ENCODE measurements at regions not wholly inside any gene's neighbourhood (a gene's known extent, or its start where the extent isn't known, plus 50 kb on each side); places are given as distances from the start of the nearest gene placed in this dataset.
A peak's percentile ranks its signal among the peaks of the same experiment; 100 is the strongest.

DNA sequence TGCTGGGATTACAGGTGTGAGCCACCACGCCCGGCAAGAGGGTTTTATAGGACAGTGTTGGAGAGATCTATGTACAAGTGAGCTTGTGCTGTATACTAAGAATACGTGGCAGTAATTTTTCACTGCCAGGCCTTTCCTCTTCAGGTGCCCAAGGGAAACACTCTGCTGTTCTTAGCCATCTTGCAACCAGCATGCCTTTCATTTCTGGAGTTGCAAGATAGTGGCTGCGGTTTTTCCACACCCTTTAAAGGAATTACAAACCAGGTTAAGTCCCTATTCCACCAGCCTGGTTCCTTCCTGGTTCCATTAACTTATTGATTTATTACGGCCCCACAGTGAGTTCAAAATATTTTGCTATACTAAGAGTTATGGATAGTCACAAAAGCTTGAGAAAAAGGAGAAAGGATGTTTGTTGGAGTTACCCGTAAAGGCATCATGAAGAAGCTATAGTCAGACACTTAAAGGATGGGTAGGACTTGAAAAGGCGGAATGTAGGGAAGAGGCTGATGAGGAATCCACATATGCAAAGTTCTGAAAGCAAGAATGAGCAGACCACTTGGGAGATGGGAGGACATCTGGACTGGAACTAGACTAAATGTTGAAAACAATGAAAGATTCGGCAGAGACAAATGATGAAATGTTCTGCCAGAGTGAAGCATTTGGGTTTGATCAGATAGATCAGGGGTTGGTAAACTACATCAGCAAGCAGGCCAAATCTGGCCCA, 61.4 kb upstream of the ASIP start:
- POLR2A ChIA-PET = no interaction called here
- intact Hi-C loops (cut with micrococcal nuclease) = no loop called here
- H3K9me3 Mint-ChIP-seq (ENCODE audit: unreplicated experiment) = no peaks in the 10 kb centered on the region
- peaks cover 12% of the 10 kb centered on the region for H3K4me1 Mint-ChIP-seq (ENCODE audit: insufficient read depth, unreplicated experiment)
- CTCF ChIA-PET = interaction anchor here (0.6 to 6.0 kb wide), 2 partner anchors 11 to 81 kb away, joined by 5 to 35 read pairs; no protein-coding TSS in a partner anchor
- no peak for TF ChIP-seq CTCF (IDR thresholded peaks at IDR 0.05; ENCODE audit: unreplicated experiment)
- H3K4me3 Mint-ChIP-seq (ENCODE audit: unreplicated experiment) = no peak overlapping the region
- no peak for DNase-seq (ENCODE audit: unreplicated experiment)
- H3K36me3 Mint-ChIP-seq (ENCODE audit: insufficient read depth, unreplicated experiment) = no peaks in the 10 kb centered on the region
- H3K27ac Mint-ChIP-seq (ENCODE audit: low read depth, unreplicated experiment) = no peak overlapping the region
- peaks cover 14% of the 10 kb centered on the region for H3K27me3 Mint-ChIP-seq (ENCODE audit: insufficient read depth, unreplicated experiment)
- no TSS peak for BruUV-seq (replicated peaks)

- H3K4me3 Mint-ChIP-seq (ENCODE audit: unreplicated experiment) = no peak overlapping the region
- intact Hi-C loops (cut with micrococcal nuclease) = no loop called here
- DNase-seq (ENCODE audit: unreplicated experiment) = peak; percentile 31
- POLR2A ChIA-PET = interaction anchor here (0.6 kb wide), 1 partner anchor 495 kb away, joined by 5 read pairs; no protein-coding TSS in a partner anchor
- peaks cover 22% of the 10 kb centered on the region for H3K27me3 Mint-ChIP-seq (ENCODE audit: insufficient read depth, unreplicated experiment)
- peaks cover 12% of the 10 kb centered on the region for H3K4me1 Mint-ChIP-seq (ENCODE audit: insufficient read depth, unreplicated experiment)
- CTCF ChIA-PET = interaction anchor here (0.6 to 6.0 kb wide), 3 partner anchors 10 to 1044 kb away, joined by 3 to 35 read pairs (median 4); no protein-coding TSS in a partner anchor
- no peaks in the 10 kb centered on the region for H3K9me3 Mint-ChIP-seq (ENCODE audit: unreplicated experiment)
- H3K36me3 Mint-ChIP-seq (ENCODE audit: insufficient read depth, unreplicated experiment) = no peaks in the 10 kb centered on the region
- no TSS peak for BruUV-seq (replicated peaks)
- TF ChIP-seq CTCF (IDR thresholded peaks at IDR 0.05; ENCODE audit: unreplicated experiment) = no peak
- no peak overlapping the region for H3K27ac Mint-ChIP-seq (ENCODE audit: low read depth, unreplicated experiment)
These were observed 60.6 kb upstream of the ASIP start for GRCh38 chr20:34180460-34181120.

DNA sequence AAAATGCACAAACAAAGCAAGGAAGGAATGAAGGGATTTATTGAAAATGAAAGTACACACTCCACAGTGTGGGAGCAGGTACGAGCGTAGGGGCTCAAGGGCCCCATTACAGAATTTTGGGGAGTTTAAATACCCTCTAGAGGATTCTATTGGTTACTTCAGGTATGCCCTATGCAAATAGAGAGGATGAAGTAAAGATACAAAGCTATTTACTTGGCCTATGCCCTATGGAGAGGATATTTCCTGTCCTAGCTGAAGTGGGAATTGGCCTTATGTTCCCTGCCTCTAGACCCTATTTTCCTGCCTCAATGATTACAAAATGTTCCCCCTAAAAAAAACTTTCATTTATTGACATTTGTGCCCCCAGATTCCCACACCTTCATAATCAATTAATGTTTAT, 59.7 kb upstream of the ASIP start:
- DNase-seq (ENCODE audit: unreplicated experiment) = no peak
- Mint-ChIP-seq H3K36me3 (ENCODE audit: insufficient read depth, unreplicated experiment) (no peaks in the 10 kb centered on the region), H3K27me3 (ENCODE audit: insufficient read depth, unreplicated experiment) (peaks cover 31% of the 10 kb centered on the region), H3K4me1 (ENCODE audit: insufficient read depth, unreplicated experiment) (peaks cover 12% of the 10 kb centered on the region), H3K9me3 (ENCODE audit: unreplicated experiment) (no peaks in the 10 kb centered on the region), H3K4me3 (ENCODE audit: unreplicated experiment) (no peak overlapping the region), H3K27ac (ENCODE audit: low read depth, unreplicated experiment) (no peak overlapping the region)
- ChIA-PET POLR2A (interaction anchor here (1.0 kb wide), 1 partner anchor 9 kb away, joined by 3 read pairs; no protein-coding TSS in a partner anchor), CTCF (interaction anchor here (0.7 to 6.0 kb wide), 2 partner anchors 9 to 670 kb away, joined by 5 to 35 read pairs; no protein-coding TSS in a partner anchor)
- intact Hi-C loops (cut with micrococcal nuclease) = no loop called here
- no TSS peak for BruUV-seq (replicated peaks)
- no peak for TF ChIP-seq CTCF (IDR thresholded peaks at IDR 0.05; ENCODE audit: unreplicated experiment)

Data from MCF 10A (cell line).